IMR-90 (cell line): ENCODE measurements at regions not wholly inside any gene's neighbourhood (a gene's known extent, or its start where the extent isn't known, plus 50 kb on each side); places are given as distances from the start of the nearest gene placed in this dataset.

ENCODE experiments used
- CTCF ChIP-seq: conservative IDR thresholded peaks from 2 replicates; pipeline ENCODE4 v1.5.1; 2012; ENCODE audit warnings: mild to moderate bottlenecking, low read depth, low read length, improper control_type of control experiment
- MAZ ChIP-seq: IDR thresholded peaks from 2 replicates; pipeline ENCODE4 v1.6.1; 2012; ENCODE audit warnings: low read depth, mild to moderate bottlenecking, low read length, improper control_type of control experiment, moderate library complexity, borderline replicate concordance

GRCh38 chr2:215699018-215699417, 263.1 kb upstream of the FN1 start:
- no peak for TF ChIP-seq CTCF
- no peak for TF ChIP-seq MAZ
